HG03139 (cell line): ENCODE measurements at regions not wholly inside any gene's neighbourhood (a gene's known extent, or its start where the extent isn't known, plus 50 kb on each side); places are given as distances from the start of the nearest gene placed in this dataset.

Experiments
- ATAC-seq: cut with Tn5 transposase; IDR thresholded peaks from one replicate; pipeline ENCODE4 v1.9.1; 2021; ENCODE audit not compliant: unreplicated experiment

- no peak for ATAC-seq
Measured at GRCh38 chr2:128435576-128436478, 117.2 kb upstream of the HS6ST1 start.

- no peak for ATAC-seq
Measured at GRCh38 chr2:128436479-128437203, 118.0 kb upstream of the HS6ST1 start.

- ATAC-seq = no peak
Measured at GRCh38 chr2:128437204-128437565, 118.5 kb upstream of the HS6ST1 start.

GRCh38 chr2:128438091-128438490, 119.4 kb upstream of the HS6ST1 start:
- no peak for ATAC-seq

- no peak for ATAC-seq
Measured at GRCh38 chr2:128438586-128438985, 119.9 kb upstream of the HS6ST1 start.

- ATAC-seq = no peak
Measured at GRCh38 chr2:128439031-128439790, 120.5 kb upstream of the HS6ST1 start.

GRCh38 chr2:128439791-128440665, 121.4 kb upstream of the HS6ST1 start:
- ATAC-seq = no peak

- no peak for ATAC-seq
Measured at GRCh38 chr2:128440666-128441340, 122.1 kb upstream of the HS6ST1 start.

GRCh38 chr2:128441341-128442052, 122.8 kb upstream of the HS6ST1 start:
- no peak for ATAC-seq

- ATAC-seq = no peak
Measured at GRCh38 chr2:128442053-128442751, 123.5 kb upstream of the HS6ST1 start.

GRCh38 chr2:128442891-128443302, 124.2 kb upstream of the HS6ST1 start:
- no peak for ATAC-seq

GRCh38 chr2:128444121-128444771, 125.6 kb upstream of the HS6ST1 start:
- no peak for ATAC-seq

GRCh38 chr2:128444816-128445522, 126.3 kb upstream of the HS6ST1 start:
- ATAC-seq = no peak

- ATAC-seq = no peak
Measured at GRCh38 chr2:128445523-128445900, 126.8 kb upstream of the HS6ST1 start.

- no peak for ATAC-seq
Measured at GRCh38 chr2:128446049-128446873, 127.6 kb upstream of the HS6ST1 start.

- ATAC-seq = no peak
Measured at GRCh38 chr2:128446874-128447537, 128.3 kb upstream of the HS6ST1 start.
